ENCODE measurements at regions not wholly inside any gene's neighbourhood (a gene's known extent, or its start where the extent isn't known, plus 50 kb on each side); places are given as distances from the start of the nearest gene placed in this dataset.

DNA sequence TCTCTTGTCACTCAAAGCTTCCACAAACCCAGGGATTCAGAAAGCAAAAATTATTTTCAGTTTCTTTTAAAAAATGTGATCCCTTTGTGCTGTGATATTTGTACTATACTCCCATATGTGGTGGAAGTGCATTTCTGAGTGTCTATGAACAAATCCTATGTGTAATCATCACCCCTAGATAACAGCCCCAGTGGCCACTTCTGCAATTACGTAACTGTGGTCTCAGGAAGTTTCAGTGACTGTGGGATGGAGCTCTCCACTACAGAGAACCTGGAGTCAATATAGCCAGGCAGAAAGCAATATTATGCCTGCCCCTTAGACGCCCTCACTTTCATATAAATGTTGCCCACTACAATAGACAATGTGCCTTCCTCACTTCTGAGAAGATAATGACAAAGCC is 1101.7 kb upstream of the GHITM start:
- no peak for DNase-seq (ENCODE audit: extremely low spot score, insufficient read length, low read depth)
- no peak for FAIRE-seq

DNA sequence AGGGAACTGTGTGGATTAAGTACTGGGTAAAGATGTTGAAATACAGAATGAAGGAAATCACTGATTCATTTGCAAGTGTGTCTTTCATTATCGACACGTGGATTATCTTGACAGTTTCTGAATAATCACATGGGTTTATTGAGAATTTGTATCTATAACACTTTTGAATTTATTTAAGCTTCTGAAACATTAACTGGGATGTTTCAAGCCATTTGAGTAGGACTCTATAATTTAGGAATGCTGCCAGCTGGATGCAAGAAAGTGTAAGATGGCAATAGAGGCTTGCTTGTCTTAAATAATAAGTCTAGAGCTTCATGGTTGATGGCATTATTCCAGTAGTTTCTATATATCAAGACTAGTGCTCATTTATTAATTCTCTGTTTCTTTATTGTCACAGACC is 1100.7 kb upstream of the GHITM start:
- DNase-seq (ENCODE audit: extremely low spot score, insufficient read length, low read depth), result no peak
- no peak for FAIRE-seq

DNA sequence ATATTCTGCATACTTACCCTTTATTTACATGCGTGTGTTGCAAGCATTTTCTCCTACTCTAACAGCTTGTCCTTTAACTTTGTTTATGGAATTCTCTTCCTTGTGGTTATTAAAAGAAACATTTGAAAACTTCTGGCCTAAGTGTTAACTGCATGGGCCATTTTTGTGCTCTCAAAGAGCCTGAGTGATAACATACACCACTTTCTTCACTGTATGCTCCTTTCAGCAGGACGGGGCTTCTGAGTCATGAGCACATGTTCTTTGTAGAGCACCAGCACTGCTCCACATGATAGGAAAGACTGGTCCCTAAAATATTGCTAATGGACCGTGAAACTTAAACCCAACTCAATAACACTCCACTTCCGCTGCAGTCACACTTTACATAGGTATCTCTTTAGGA is 1093.6 kb upstream of the GHITM start:
- FAIRE-seq (no peak), DNase-seq (ENCODE audit: extremely low spot score, insufficient read length, low read depth) (no peak)

DNA sequence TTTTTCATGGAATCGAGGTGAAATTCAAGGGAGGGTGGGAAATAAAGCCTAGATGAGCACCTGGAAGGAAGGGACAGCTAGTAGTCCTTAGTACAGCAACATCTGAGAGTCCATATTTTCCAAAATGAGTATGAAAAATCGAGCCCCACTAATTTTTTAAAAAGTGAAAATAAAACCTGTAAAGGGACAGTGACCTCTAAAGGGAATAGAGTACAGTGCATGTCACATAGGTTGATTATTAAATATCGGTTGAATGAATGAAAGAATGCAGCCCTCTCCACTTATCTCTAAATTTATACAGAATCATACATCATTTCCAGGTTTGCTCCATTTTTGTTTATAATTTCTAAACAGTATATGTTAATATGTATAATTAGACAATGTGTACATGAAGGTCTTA is 1088.5 kb upstream of the GHITM start:
- DNase-seq (ENCODE audit: extremely low spot score, insufficient read length, low read depth) (no peak), FAIRE-seq (no peak)

DNA sequence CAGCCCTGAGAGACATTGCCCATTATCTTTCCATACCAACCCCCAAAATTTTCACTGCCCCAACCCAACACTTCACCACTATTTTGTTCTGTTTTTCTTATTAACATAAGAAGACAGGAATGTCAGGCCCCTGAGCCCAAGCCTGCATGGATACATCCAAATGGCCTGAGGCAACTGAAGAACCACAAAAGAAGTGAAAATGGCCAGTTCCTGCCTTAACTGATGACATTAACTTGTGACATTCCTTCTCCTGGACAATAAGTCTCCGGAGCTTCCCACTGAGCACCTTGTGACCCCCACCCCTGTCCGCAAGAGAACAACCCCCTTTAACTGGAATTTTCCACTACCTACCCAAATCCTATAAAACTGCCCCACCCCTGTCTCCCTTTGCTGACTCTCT is 1076.4 kb upstream of the GHITM start:
- FAIRE-seq, result no peak
- DNase-seq (ENCODE audit: extremely low spot score, insufficient read length, low read depth), result no peak

DNA sequence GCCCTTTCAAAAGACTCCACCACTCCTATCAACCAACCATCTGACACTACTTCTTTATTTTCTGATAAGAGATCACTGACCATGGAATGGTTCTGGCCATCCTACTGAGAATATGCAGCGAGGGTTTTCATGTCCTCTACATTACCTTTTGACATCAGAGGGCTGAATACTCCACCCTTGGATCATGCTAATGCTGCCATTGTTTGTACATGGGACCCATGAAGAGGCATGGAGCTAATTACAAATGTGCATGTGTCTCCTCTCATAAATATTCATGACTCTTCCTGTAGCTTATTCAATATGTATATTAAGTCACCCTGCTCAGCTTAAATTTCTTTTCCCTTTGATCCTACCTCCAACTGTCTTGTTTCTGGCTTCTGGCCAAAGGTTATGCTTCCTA is 1065.8 kb upstream of the GHITM start:
- FAIRE-seq, result no peak

DNA sequence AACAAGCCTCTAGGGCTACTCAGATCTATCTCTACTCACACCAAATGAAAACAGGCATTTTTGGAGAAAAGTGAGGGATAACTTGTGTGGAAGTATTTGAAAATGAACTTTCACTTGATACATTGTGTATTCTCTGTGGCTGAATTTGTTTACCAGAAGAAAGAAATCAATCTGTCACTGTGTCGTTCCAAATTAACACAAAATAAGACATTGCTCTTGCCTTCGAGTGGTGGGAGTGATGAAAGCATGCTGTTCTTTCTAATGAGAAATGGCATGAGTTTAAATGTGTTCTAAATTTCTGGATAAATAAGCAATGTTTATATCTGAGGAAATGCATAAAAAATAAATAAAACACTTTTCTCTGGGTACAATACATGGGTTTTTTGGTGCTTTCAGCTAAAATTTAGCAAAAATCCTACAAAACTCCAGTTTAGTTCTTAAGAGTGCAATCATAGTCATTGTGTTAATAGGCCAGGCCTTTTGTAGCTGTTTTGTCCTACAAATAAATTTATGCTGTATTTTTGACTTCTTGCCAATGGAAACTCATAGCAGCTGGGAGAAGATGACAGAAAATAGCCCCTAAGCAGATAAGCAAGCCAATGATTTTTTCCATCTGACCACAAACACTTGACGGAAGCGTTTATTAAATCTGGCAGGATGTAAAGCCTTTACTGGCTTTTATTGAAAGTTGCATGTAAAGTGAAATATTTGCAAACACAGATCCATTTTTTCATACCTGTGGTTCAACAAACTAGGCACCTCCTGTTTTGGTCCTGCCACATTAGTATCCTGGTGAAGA is 1064.1 kb upstream of the GHITM start:
- no peak for FAIRE-seq
- no peak for DNase-seq (ENCODE audit: extremely low spot score, insufficient read length, low read depth)

More for the DNA sequence above, 1065.8 kb upstream of the GHITM start:
- DNase-seq (ENCODE audit: extremely low spot score, insufficient read length, low read depth), result no peak

DNA sequence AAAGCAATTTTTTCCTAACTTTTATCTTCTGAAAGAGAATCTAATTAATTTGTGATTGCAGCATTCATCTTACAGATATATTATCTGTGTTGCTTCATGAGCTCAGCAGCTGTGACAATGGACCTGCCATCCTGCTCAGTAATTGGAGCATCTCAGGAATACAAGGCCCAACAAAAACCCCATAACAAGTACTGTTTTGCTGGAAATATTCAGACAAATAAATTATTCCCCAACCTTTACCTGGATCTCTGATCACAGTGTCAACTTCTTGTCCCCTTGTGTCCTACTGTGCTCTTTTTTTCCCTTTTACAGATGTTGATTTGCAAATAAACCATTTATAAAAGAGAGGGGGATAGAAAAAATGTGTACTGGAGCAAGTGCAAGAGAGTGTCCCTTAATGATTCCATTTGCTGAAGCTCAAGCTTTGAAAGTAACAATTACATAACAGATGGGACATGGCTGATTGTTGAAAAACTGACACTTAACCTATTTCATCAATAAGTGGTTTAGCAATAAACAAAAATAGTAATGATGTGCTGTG is 1063.4 kb upstream of the GHITM start:
- no peak for DNase-seq (ENCODE audit: extremely low spot score, insufficient read length, low read depth)
- FAIRE-seq, result no peak

DNA sequence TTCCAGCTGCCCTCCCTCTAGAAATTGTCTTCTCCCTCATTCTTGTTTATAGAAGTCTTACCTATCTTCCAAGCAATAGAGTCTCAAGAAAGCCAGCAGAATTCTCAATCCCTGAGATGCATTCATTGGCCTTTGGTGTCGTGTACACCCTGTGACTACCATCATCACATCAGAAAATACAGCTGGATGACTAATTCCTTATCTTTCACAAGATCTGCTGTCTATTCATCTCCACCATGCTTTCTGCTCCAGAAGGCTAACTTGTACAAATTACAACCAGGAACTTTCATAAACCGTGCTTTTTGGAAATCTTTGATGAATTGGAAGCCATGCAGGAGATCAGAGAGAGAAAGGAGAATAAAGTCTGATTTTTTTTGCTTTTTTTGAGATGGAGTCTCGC is 1062.9 kb upstream of the GHITM start:
- no peak for FAIRE-seq
- no peak for DNase-seq (ENCODE audit: extremely low spot score, insufficient read length, low read depth)

DNA sequence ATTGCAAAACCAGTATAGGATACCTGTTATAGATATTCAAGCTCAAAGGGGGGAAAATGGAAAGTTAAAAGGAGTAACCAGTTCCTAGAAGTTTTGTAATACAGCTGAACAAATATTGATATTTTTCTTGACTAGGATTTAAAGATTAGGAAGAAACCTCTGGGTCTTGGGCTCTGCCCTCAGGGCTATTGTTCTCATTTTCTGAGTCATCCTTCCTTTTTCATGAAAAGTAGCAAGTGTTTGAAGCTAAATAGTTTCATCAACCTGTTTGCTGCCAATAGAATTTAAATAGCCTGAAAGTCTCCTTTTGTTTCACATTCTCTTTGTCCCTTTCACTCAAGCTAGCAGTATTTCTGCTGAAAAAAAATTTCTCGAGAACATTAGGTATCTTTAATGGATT is 1061.1 kb upstream of the GHITM start:
- no peak for FAIRE-seq

DNA sequence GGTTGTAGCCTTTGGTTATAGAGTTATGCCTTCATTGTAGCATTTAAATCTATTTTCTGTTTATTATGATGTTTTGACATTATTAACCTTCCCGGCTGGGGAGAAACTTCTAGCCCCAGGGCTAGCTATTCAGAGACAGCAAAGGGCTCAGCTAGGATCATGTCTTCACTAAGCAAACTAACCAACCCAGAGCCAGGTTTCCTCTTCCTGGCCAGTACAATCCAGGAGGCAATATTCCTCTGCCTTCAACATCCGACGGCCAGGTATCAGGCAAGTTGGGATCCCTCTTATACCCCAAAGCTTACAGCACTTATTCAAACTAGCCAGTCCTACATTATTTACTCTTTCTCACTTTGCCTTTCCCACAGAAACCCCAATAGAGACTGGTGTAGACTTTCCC is 1060.7 kb upstream of the GHITM start:
- FAIRE-seq, result no peak

More for the DNA sequence above, 1061.1 kb upstream of the GHITM start:
- no peak for DNase-seq (ENCODE audit: extremely low spot score, insufficient read length, low read depth)

DNA sequence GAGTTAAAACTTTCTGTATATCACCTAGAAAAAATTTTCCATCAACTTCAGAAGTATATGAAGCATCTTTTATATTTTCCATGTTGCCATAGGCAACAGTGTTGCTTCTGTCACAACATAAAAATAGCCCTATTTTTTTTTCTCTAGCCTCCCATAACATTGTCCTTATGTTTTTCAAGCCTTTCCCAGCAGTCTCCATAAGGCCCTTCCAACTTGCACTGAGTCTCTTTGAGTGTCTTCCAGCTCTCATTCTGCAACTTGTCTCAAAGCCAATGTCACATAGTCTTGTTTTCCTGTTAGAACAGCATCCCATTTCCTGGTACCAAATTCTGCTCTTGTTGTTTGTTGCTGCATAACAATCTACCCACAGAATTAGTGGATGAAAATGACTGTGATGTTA is 1055.5 kb upstream of the GHITM start:
- no peak for FAIRE-seq

More for the DNA sequence above, 1060.7 kb upstream of the GHITM start:
- no peak for DNase-seq (ENCODE audit: extremely low spot score, insufficient read length, low read depth)

DNA sequence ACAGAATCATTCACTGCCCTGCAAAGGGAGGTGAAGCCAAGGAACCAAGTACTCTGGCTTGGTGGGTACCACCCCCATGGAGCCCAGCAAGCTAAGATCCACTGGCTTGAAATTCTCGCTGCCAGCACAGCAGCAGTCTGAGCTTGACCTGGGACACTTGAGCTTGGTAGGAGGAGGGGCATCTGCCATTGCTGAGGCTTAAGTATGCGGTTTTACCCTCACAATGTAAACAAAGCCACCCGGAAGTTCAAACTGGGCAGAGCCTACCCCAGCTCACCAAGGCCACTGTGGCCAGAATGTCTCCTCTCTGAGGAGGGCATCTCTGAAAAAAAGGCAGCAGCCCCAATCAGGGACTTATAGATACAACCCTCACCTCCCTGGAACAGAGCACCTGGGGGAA is 1050.0 kb upstream of the GHITM start:
- FAIRE-seq (no peak), DNase-seq (ENCODE audit: extremely low spot score, insufficient read length, low read depth) (no peak)

More for the DNA sequence above, 1055.5 kb upstream of the GHITM start:
- no peak for DNase-seq (ENCODE audit: extremely low spot score, insufficient read length, low read depth)

DNA sequence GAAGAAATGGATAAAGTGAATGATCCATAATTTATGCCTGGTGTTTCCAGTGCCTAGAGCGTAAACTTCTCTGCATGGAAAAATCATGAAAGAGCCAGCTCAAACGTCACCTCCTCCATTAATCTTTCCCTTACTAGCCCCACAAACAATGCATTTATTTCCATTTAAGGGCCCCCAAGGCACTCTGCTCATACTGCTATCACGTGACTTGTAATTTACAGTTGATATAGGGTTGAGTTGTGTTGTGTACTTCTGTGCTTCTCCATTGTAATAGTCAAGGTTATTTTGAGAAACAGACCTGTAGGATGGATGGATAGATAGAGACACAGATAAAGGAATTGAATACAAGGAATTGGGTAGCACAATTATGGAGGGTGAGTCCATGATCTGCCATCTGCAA is 1034.7 kb upstream of the GHITM start:
- DNase-seq (ENCODE audit: extremely low spot score, insufficient read length, low read depth) (no peak), FAIRE-seq (no peak)

DNA sequence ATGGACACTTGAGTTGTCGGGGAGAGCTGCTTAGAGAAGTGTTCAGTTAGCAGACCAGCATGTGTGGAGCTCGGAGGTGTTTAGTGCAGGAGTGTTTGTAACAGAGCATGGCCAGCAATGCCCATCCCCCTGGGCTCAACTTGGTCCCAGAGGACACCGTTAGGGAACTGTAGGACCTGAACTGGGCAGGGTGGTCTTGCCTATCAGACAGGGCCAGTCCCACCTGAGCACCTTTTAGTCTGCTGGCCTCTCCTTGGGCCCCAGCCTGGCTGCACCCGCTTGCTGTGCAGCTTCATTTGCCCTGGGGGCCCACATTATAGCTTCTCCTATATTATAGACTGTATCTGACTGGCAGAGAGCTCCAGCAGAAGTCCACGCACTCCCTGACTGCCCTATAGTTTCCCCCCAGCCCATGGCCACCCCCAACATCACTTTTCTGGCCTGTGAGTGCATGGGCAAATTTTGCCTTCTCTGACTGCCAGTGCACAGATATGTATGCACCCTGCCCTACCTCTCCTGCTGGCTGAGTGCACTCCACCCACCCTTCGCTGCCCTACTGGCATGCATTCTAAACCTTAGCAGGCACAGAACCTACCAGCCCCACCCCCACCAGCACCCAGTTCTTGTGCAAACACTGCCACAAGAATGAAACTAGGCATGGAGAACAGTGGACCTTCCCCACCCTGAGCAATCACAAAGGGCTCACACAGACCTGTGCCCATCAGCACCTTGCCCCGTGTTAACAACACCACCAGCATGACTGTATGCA is 1030.6 kb upstream of the GHITM start:
- no peak for DNase-seq (ENCODE audit: extremely low spot score, insufficient read length, low read depth)
- no peak for FAIRE-seq

DNA sequence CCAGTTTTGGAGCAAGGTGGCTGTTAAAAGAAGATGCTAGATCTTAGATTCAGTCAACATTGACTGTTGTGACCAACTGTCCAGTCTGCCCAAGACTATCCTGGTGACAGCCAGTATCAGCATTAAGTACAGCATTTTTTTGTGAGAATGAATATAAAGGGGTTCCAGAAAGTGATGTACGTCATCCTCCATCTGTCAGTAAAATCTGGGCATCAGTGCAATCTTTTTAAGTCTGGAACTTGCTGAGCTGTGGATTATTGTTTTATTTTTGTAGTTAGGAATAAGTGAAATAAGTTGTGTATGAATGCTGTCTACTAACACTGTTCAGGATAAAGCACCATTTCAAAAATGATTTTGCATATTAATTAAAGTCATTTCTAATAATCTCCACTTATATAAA is 1020.0 kb upstream of the GHITM start:
- DNase-seq (ENCODE audit: extremely low spot score, insufficient read length, low read depth), result no peak

DNA sequence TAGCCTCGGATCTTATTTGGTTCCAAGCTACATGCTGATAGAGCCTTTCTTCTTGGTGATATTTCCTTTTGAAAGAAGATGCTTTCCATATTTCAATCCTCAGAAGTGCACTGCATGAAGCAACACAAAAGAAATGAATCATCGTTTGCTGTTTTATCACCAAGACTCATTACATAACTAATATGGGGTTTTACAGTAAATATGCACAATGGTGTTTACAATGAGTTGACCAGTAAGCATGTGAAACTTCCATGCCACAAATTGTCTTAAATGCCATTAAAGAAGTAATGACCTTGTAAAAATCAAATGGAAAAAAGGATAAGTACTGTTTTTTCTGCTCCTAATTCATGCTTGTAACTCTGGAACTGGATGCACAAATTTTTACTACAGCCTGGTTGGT is 1017.0 kb upstream of the GHITM start:
- DNase-seq (ENCODE audit: extremely low spot score, insufficient read length, low read depth) (no peak), FAIRE-seq (no peak)

More for the DNA sequence above, 1020.0 kb upstream of the GHITM start:
- no peak for FAIRE-seq

DNA sequence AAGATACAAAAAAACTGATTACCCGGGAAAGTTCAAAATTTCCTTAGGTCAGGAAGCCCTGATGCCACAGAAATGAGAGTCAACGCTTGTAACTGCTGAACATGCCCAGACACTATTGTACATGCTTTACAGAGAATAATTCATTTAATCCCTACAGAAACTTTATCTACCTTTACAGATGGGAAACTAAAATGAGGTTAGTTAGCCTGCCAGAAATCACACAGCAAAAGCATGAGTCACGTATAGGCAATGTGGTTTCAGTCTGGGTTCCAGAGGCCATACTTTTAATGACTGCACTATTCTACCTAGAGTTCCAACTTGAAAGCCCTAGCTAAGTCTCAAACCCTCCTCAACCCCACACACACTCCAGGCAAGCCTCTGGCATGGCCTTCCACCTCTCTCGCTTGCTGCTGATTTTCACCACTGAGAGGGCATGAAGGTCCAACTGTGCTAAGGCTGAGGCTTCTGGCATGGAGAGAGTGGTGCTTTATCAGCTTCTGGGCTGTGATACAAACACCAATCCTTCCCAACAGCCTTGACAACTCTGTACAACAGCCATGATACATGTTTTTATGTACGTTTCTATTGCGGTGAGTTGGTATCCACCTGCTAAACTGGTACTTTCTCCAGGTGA is 1011.2 kb upstream of the GHITM start:
- FAIRE-seq, result no peak

DNA sequence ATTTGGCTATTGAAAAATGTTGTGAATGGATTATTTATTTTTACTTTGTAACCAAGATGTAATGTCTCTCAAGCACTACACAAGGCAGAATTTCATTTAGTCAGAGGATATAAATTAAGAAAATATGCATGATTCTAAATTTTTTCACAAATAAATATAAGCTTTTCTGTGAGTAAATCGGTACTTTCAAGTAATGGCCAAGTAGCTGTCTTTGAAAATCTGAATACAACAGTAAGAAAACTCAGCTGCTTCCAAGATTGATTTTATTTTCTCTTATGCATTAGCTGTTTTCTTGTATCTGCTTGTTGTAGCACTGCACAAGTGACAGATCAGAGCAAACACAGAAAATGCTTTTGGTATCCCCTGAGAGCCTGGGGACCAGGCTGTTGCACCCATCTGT is 998.5 kb upstream of the GHITM start:
- FAIRE-seq (no peak), DNase-seq (ENCODE audit: extremely low spot score, insufficient read length, low read depth) (no peak)

More for the DNA sequence above, 1011.2 kb upstream of the GHITM start:
- DNase-seq (ENCODE audit: extremely low spot score, insufficient read length, low read depth), result no peak

DNA sequence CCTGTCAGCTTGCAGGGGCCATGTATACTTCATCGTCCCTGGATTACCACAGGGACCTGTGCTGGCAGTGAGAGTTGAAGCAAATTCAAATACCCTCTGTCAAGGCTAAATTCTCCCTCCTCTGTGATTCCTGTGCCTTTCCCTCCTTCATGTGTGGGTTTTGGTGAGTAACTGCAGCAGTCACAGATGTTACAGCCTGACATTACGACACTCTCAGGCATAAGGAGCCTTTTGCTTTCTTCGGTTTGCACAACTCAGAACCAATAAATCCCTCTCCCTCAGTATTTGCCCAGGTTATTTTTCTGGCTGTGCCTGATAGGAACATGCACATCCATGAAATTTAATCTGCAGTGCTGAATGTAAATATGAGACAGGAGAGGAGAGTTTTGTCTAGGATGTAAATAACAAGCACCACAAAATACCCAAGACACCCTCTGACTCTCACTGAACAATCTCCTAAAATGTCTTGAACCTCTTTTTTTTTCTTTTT is 997.2 kb upstream of the GHITM start:
- no peak for FAIRE-seq
- DNase-seq (ENCODE audit: extremely low spot score, insufficient read length, low read depth), result no peak

DNA sequence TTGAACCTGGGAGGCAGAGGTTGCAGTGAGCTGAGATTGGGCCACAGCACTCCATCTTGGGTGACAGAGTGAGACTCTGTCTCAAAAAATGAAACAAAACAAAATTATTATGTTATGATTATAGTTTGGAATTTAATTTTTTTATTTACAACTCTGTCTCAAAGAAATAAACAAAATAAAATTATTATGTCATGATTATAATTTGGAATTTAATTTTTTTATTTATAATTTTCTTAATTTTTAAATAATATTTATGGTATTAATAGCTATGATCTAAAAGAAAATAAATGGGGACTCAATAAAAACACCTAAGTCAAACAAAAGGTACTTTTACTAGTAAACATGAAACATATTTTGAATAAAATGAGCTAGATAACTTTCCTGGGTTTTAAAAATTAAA is 994.8 kb upstream of the GHITM start:
- DNase-seq (ENCODE audit: extremely low spot score, insufficient read length, low read depth) (no peak), FAIRE-seq (no peak)
